ENCODE measurements at regions not wholly inside any gene's neighbourhood (a gene's known extent, or its start where the extent isn't known, plus 50 kb on each side); places are given as distances from the start of the nearest gene placed in this dataset.

DNA sequence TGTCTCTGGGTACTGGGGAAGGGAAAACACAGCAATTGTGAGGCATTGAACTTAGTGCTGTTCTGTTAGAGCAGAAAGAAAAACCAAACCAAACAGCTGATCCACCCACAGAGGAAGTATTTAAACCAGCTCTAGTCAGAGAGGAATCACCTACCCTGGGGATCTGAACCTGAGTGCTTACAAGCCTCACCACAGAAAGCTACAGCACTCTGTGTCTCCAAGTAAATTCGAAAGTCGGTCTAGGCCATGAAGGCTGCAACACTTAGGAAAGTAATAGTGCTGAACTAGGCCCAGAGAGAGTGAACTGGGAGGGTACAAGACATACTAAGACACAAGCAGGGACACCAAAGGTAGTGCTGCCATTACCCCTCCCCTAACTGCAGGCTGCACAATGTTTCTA, 142.2 kb upstream of the CXorf51A start:
- TF ChIP-seq, protein P1, sequence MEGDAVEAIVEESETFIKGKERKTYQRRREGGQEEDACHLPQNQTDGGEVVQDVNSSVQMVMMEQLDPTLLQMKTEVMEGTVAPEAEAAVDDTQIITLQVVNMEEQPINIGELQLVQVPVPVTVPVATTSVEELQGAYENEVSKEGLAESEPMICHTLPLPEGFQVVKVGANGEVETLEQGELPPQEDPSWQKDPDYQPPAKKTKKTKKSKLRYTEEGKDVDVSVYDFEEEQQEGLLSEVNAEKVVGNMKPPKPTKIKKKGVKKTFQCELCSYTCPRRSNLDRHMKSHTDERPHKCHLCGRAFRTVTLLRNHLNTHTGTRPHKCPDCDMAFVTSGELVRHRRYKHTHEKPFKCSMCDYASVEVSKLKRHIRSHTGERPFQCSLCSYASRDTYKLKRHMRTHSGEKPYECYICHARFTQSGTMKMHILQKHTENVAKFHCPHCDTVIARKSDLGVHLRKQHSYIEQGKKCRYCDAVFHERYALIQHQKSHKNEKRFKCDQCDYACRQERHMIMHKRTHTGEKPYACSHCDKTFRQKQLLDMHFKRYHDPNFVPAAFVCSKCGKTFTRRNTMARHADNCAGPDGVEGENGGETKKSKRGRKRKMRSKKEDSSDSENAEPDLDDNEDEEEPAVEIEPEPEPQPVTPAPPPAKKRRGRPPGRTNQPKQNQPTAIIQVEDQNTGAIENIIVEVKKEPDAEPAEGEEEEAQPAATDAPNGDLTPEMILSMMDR (IDR thresholded peaks at IDR 0.05): no peak
- TF ChIP-seq EZH2 (IDR thresholded peaks at IDR 0.05; ENCODE audit: borderline replicate concordance, insufficient read depth, low read depth, low read length, poor library complexity, severe bottlenecking): no peak
